Activated CD8-positive, alpha-beta T cell treated with anti-CD3 and anti-CD28 coated beads, Interleukin-2, amount 10 ng/mL, durations not matched to agents 7 days and 5 days (primary cell): ENCODE measurements at regions not wholly inside any gene's neighbourhood (a gene's known extent, or its start where the extent isn't known, plus 50 kb on each side); places are given as distances from the start of the nearest gene placed in this dataset.
"Not testable (repeated sequence)": the region's sequence is repeated elsewhere in the genome, so short reads cannot be mapped to it uniquely, and the experiment has no call there.

Source experiments
- ATAC-seq: fragments of 150-1000 bp; cut with Tn5 transposase; one replicate; pipeline ENCODE4 v1.10.0; 2021; ENCODE audit warnings: moderate library complexity
- CTCF ChIA-PET: fragments of 350-600 bp; sonication (Branson Sonifier 250); formaldehyde crosslinking; loops from one replicate; lab custom pipeline; 2021; ENCODE audit warnings: antibody characterized with exemption; lab: Charles Lee
- POLR2A ChIA-PET: fragments of 350-600 bp; sonication (Branson Sonifier 250); formaldehyde crosslinking; loops from one replicate; lab custom pipeline; 2021; ENCODE audit warnings: antibody characterized with exemption; lab: Charles Lee
- DNase-seq: peaks from one replicate; pipeline ENCODE4 v3.0.0-alpha.2; 2020
- H3K27ac Mint-ChIP-seq: one replicate; pipeline ENCODE4 v1.8.0; 2021; ENCODE audit warnings: mild to moderate bottlenecking, mixed read lengths
- H3K27me3 Mint-ChIP-seq: one replicate; pipeline ENCODE4 v1.8.0; 2021; ENCODE audit warnings: low read depth, mixed read lengths
- H3K36me3 Mint-ChIP-seq: one replicate; pipeline ENCODE4 v1.8.0; 2021; ENCODE audit warnings: low read depth, mixed read lengths
- H3K4me1 Mint-ChIP-seq: one replicate; pipeline ENCODE4 v1.8.0; 2021; ENCODE audit warnings: low read depth, mixed read lengths
- H3K4me3 Mint-ChIP-seq: one replicate; pipeline ENCODE4 v1.8.0; 2021; ENCODE audit warnings: mild to moderate bottlenecking, mixed read lengths
- H3K9me3 Mint-ChIP-seq: one replicate; pipeline ENCODE4 v1.8.0; 2022; ENCODE audit warnings: mixed read lengths; ENCODE audit not compliant: insufficient read depth

DNA sequence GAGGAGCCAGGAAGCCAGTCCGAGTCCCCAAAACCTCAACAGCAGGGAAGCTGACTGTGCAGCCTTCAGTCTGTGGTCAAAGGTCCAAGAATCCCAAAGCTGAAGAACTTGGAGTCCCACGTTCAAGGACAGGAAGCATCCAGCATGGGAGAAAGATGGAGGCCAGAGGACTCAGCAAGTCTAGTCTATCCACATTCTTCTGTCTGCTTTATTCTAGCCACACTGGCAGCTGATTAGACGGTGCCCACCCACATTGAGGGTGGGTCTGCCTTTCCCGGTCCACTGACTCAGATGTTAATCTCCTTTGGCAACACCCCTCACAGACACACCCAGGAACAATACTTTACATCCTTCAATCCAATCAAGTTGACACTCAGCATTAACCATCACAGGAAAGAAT lies 456.5 kb upstream of the TMEM132C start:
- H3K27me3 Mint-ChIP-seq, H3K36me3 Mint-ChIP-seq, H3K4me1 Mint-ChIP-seq, H3K27ac Mint-ChIP-seq, POLR2A ChIA-PET, CTCF ChIA-PET, DNase-seq, ATAC-seq, H3K4me3 Mint-ChIP-seq: not testable (repeated sequence)
- H3K9me3 Mint-ChIP-seq, result peaks cover 11% of the 10 kb centered on the region

DNA sequence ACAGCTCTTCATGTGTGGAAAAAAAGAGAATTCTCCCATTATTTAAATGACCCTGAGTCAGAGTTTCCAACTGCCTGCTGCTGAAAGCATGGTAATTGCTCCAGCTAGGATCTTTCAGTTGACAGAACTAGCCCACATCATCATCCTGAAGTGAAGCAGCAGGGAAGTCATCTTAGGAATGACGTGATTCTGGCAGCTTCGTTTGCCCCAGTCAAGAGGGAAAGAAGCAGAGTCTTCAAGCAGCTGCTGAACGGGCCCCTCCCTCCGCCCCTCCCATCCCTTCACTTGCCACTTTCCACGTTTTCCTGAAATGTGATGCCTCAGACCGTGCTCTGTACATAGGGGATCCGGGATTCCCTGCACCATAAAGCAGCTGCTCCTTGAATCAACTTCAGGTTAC lies 455.0 kb upstream of the TMEM132C start:
- Mint-ChIP-seq H3K9me3 (peaks cover 11% of the 10 kb centered on the region), H3K4me1 (no peaks in the 10 kb centered on the region), H3K36me3 (no peaks in the 10 kb centered on the region), H3K27ac (no peak overlapping the region), H3K4me3 (no peak overlapping the region), H3K27me3 (no peaks in the 10 kb centered on the region)
- DNase-seq (no peak), ATAC-seq (no peak)
- ChIA-PET POLR2A (no interaction called here), CTCF (no interaction called here)

DNA sequence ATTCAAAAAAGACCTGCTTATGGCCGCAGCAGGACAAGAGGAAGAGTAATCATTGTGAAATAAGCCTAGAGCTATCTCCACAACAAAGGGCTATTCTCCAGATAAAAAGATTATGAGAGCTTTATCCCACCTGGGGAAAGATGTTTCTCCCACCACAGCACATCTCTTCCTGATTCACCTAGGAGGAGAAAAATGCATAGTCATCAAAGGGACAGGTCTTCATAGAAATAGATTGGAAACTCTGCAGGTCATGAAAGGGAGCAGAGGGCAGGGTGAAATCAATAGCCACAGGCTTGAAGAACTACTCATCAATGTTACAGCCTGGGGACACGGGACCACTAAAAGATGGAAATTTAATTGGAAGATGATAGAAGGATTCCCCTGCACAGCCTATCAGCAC lies 453.8 kb upstream of the TMEM132C start:
- ChIA-PET CTCF (no interaction called here), POLR2A (no interaction called here)
- Mint-ChIP-seq H3K27me3 (no peaks in the 10 kb centered on the region), H3K4me3 (no peak overlapping the region), H3K9me3 (peaks cover 11% of the 10 kb centered on the region), H3K4me1 (no peaks in the 10 kb centered on the region), H3K27ac (no peak overlapping the region), H3K36me3 (no peaks in the 10 kb centered on the region)
- ATAC-seq (no peak), DNase-seq (no peak)

DNA sequence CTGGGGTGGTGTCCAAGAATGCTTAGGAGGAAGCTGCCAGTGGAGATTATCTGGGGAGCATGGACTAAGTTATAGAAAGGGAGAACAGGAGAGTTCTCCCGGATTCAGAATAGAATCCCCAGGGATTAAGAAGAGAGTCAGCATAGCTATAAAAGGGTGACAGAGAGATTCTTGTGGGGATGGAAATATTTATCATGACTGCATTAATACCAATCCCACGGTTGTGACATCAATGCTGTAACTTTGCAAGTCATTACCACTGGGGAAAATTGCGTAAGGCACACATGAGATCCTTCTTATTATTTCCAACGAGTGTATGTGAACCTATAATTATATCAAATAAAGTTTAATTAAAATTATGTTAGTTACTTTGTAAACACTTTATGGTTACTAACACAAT lies 447.9 kb upstream of the TMEM132C start:
- ATAC-seq, result no peak
- H3K27ac Mint-ChIP-seq, result no peak overlapping the region
- no peaks in the 10 kb centered on the region for H3K27me3 Mint-ChIP-seq

DNA sequence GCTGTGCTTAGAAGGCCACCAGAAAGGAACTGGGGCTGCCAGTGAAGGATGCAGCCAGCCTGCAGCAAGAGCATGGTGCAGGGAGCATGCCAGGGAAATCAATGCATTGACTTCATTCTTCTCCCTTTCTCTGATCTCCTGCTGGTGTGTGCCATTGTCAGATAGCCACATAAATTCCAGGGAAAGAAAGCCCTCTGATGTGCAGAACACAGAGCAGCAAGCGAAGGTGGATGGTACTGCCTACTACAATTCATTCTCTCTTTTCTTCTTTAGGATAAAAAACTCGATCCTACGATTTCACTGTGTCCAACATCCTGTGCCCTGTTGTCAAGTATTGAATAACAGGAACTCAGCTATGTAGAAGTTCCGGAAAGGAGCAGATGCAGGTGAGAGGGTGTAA lies 446.7 kb upstream of the TMEM132C start:
- no peak for ATAC-seq
- Mint-ChIP-seq H3K36me3 (no peaks in the 10 kb centered on the region), H3K4me1 (no peaks in the 10 kb centered on the region), H3K9me3 (peaks cover 4% of the 10 kb centered on the region), H3K27ac (no peak overlapping the region), H3K4me3 (no peak overlapping the region), H3K27me3 (no peaks in the 10 kb centered on the region)
- ChIA-PET POLR2A (no interaction called here), CTCF (no interaction called here)
- no peak for DNase-seq

More for the DNA sequence above, 447.9 kb upstream of the TMEM132C start:
- CTCF ChIA-PET, result no interaction called here
- Mint-ChIP-seq H3K4me3 (no peak overlapping the region), H3K9me3 (peaks cover 4% of the 10 kb centered on the region), H3K4me1 (no peaks in the 10 kb centered on the region), H3K36me3 (no peaks in the 10 kb centered on the region)
- POLR2A ChIA-PET, result no interaction called here
- no peak for DNase-seq

DNA sequence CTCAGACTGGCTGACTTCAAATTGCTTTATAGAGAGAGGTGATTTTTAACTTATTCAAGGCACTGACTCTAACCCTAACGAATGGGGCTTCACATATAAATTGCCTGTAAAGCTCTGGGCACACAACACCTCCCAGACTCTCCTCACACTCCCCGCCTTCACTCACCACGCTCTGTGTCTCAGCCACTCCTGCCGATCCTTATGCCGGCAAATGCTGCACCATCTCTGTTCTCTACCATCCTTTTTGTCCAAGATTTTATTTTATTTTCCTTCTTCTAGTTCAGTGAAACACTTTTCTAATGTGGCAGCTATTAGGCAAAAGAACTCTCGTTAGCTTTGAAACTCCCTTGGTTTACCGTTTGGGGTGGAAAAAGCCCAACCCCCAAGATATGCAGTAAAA lies 446.1 kb upstream of the TMEM132C start:
- H3K27ac Mint-ChIP-seq, result no peak overlapping the region
- H3K9me3 Mint-ChIP-seq, result peaks cover 5% of the 10 kb centered on the region
- no peaks in the 10 kb centered on the region for H3K27me3 Mint-ChIP-seq
- no peak for DNase-seq
- POLR2A ChIA-PET, result no interaction called here
- no peaks in the 10 kb centered on the region for H3K36me3 Mint-ChIP-seq
- no peak overlapping the region for H3K4me3 Mint-ChIP-seq
- CTCF ChIA-PET, result no interaction called here
- ATAC-seq, result no peak
- H3K4me1 Mint-ChIP-seq, result no peaks in the 10 kb centered on the region

DNA sequence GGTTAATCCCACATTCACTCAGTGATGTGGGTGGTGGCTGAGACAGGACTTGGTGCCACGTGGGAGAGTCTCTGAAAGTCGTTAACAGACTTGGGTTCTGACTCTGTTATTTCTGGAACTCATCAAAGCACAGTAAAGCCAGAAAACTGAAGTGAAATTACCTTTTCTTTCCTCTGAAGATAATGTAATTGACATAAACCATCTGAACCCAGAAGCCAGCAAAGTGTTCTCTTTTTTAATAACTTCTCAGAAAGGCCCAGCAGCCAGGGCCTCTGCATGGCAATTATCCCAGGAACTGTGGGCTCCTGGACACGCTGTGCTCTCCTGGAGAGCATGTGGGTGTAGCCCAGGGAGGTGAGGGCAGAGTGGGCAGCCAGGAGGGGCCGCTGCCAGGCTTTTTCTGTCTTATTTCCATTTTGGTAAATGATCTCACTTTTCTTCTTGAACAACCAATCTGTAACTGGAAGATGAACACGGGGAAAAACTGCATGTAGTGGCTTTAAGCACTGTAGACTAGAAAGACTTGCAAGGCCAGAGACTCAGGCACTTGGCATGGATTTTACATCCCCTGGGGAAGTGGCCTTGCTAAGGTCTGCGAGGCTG lies 444.1 kb upstream of the TMEM132C start:
- ChIA-PET CTCF (no interaction called here), POLR2A (no interaction called here)
- peaks cover 15% of the 10 kb centered on the region for H3K9me3 Mint-ChIP-seq
- ATAC-seq (no peak), DNase-seq (no peak)
- no peaks in the 10 kb centered on the region for H3K36me3 Mint-ChIP-seq
- no peak overlapping the region for H3K27ac Mint-ChIP-seq
- H3K4me3 Mint-ChIP-seq, result no peak overlapping the region
- H3K4me1 Mint-ChIP-seq, result no peaks in the 10 kb centered on the region
- no peaks in the 10 kb centered on the region for H3K27me3 Mint-ChIP-seq

DNA sequence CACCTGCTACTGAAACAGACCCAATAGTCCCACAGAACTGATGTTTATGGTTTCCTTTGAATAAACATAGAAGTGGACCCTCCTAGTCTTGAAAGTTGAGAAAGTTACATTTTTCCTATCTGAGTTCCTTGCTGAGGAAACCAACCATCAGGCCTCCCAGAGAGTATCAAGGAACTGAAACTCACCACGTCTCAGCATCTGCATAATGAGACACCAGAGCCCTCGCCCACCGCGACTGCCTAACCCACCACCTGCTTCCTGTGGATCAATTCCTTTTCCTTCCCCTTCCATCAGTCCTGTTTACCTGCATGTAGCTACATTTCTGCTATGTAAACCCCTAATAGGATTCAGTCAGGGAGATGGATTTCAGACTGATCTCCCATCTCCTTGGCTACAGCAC lies 443.2 kb upstream of the TMEM132C start:
- ChIA-PET CTCF (no interaction called here), POLR2A (no interaction called here)
- no peak overlapping the region for H3K4me3 Mint-ChIP-seq
- no peaks in the 10 kb centered on the region for H3K27me3 Mint-ChIP-seq
- no peak overlapping the region for H3K27ac Mint-ChIP-seq
- DNase-seq (no peak), ATAC-seq (no peak)
- H3K9me3 Mint-ChIP-seq, result peaks cover 15% of the 10 kb centered on the region
- no peaks in the 10 kb centered on the region for H3K36me3 Mint-ChIP-seq
- no peaks in the 10 kb centered on the region for H3K4me1 Mint-ChIP-seq

DNA sequence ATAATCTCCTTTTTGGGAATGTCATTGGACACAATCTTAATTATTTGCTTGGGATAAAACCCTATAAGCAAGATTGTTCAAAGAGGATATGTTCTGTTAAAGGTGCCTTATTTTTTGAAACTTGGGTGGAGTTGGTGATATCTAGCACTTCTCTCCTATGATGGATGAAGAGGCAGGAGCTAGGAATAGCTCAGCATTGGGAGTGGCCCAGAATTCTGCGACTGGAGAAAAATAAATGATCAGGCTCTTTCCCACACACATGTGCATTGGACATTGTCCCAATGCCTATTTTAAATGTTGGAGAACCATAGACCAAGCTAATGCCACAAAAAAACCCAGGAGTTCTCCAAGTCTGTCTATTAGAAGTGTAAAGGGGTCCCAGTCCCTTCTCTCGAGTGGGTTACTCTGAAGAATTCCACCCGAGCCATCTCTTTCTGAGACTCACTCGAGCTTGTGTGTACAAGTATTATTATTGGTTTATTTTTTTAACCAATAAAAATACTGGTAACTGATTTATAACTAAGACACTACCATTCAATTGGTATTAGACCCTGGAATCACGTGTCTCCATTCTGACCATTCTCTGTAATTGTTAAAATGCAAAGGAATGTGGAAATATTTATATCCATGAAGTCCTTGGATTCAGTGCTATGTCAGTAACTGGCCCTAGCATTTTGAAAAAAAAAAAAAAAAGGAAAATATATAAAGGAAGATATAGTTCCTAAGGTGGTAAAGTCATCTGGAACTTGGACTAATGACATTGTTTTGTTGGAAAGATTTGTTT lies 437.5 kb upstream of the TMEM132C start:
- no peaks in the 10 kb centered on the region for H3K4me1 Mint-ChIP-seq
- DNase-seq (no peak), ATAC-seq (no peak)
- H3K9me3 Mint-ChIP-seq, result peaks cover 16% of the 10 kb centered on the region
- POLR2A ChIA-PET, result no interaction called here
- no peak overlapping the region for H3K4me3 Mint-ChIP-seq
- CTCF ChIA-PET, result no interaction called here
- no peak overlapping the region for H3K27ac Mint-ChIP-seq
- no peaks in the 10 kb centered on the region for H3K36me3 Mint-ChIP-seq
- H3K27me3 Mint-ChIP-seq, result no peaks in the 10 kb centered on the region

DNA sequence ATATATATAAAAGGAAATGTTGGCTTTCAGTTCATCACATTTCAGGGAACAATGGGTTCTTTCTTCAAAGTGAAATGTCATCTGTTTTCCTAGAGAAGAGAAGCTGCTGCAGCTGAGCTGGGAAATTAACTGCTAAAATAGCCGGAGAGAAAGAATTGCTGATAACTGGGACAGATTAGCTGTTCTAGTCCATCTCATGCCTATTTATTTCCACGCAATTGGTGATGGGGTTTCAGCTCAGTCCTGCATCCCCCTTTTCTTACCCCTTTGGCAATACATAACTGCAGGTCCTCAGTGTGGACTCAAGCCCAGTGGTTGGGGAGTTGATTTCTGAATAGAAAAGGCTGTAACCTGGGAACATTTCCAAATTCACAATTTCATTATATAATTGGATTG lies 436.9 kb upstream of the TMEM132C start:
- ATAC-seq (no peak), DNase-seq (no peak)
- ChIA-PET POLR2A (no interaction called here), CTCF (no interaction called here)
- Mint-ChIP-seq H3K4me1 (no peaks in the 10 kb centered on the region), H3K36me3 (no peaks in the 10 kb centered on the region), H3K27me3 (no peaks in the 10 kb centered on the region), H3K9me3 (peaks cover 20% of the 10 kb centered on the region), H3K27ac (no peak overlapping the region), H3K4me3 (no peak overlapping the region)

DNA sequence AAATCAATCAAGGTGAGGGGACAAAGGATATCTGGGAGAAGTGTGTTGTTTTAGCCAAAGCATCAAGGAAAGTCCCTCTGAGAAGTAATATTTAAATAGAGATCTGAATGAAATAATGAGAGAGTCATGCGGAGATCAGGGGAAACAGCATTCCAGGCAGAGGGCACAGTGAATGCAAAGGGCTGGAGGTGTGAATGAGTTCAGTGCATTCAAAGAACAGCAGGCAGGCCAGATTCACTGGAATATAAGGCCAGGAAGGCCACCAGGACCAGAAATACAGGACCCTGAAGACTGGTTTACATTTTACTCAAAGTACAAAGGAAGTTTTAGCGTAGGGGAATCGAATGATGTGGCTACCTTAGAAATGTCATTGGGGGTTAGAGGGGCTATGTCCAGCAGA lies 436.2 kb upstream of the TMEM132C start:
- no peaks in the 10 kb centered on the region for H3K36me3 Mint-ChIP-seq
- H3K4me1 Mint-ChIP-seq, result no peaks in the 10 kb centered on the region
- POLR2A ChIA-PET, result no interaction called here
- no peak for DNase-seq
- H3K27me3 Mint-ChIP-seq, result no peaks in the 10 kb centered on the region
- no peak overlapping the region for H3K4me3 Mint-ChIP-seq
- ATAC-seq, result no peak
- no peak overlapping the region for H3K27ac Mint-ChIP-seq
- H3K9me3 Mint-ChIP-seq, result peaks cover 20% of the 10 kb centered on the region
- CTCF ChIA-PET, result no interaction called here

DNA sequence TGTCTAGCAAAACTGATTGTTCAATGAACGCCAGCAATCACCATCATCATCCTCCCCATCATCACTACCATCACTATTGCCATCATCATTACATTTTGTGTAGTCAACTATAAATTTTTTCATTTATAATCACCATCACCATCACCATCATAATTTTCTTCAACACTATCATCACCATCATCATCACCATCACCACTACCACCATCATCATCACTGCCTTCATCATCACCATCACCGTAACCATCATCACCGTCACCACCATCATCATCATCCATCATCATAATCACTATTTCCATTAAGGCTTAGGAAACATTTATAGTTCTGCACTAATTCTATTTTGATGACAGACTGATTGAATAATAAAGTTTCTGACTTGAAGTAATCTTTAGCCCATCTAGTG lies 434.8 kb upstream of the TMEM132C start:
- ChIA-PET POLR2A (no interaction called here), CTCF (no interaction called here)
- no peak overlapping the region for H3K4me3 Mint-ChIP-seq
- no peaks in the 10 kb centered on the region for H3K36me3 Mint-ChIP-seq
- no peak overlapping the region for H3K27ac Mint-ChIP-seq
- ATAC-seq (no peak), DNase-seq (no peak)
- H3K9me3 Mint-ChIP-seq, result peaks cover 11% of the 10 kb centered on the region
- no peaks in the 10 kb centered on the region for H3K27me3 Mint-ChIP-seq
- no peaks in the 10 kb centered on the region for H3K4me1 Mint-ChIP-seq
